ENCODE measurements at regions not wholly inside any gene's neighbourhood (a gene's known extent, or its start where the extent isn't known, plus 50 kb on each side); places are given as distances from the start of the nearest gene placed in this dataset.

- no peak for DNase-seq
- Histone ChIP-seq H3K4me1 (no peaks in the 10 kb centered on the region), H3K36me3 (no peaks in the 10 kb centered on the region), H3K9me3 (no peaks in the 10 kb centered on the region), H3K27me3 (no peaks in the 10 kb centered on the region), H3K4me3 (ENCODE audit: low read depth, low read length) (no peak overlapping the region)
- TF ChIP-seq, protein P1, sequence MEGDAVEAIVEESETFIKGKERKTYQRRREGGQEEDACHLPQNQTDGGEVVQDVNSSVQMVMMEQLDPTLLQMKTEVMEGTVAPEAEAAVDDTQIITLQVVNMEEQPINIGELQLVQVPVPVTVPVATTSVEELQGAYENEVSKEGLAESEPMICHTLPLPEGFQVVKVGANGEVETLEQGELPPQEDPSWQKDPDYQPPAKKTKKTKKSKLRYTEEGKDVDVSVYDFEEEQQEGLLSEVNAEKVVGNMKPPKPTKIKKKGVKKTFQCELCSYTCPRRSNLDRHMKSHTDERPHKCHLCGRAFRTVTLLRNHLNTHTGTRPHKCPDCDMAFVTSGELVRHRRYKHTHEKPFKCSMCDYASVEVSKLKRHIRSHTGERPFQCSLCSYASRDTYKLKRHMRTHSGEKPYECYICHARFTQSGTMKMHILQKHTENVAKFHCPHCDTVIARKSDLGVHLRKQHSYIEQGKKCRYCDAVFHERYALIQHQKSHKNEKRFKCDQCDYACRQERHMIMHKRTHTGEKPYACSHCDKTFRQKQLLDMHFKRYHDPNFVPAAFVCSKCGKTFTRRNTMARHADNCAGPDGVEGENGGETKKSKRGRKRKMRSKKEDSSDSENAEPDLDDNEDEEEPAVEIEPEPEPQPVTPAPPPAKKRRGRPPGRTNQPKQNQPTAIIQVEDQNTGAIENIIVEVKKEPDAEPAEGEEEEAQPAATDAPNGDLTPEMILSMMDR (IDR thresholded peaks at IDR 0.05; ENCODE audit: low read depth, low read length): no peak
Observed at GRCh38 chr1:48052923-48053291, 55.7 kb upstream of the TRABD2B start.

GRCh38 chr1:48051466-48052126 is 54.4 kb upstream of the TRABD2B start:
- no peaks in the 10 kb centered on the region for H3K9me3 ChIP-seq
- no peaks in the 10 kb centered on the region for H3K27me3 ChIP-seq
- no peaks in the 10 kb centered on the region for H3K36me3 ChIP-seq
- H3K4me1 ChIP-seq: no peaks in the 10 kb centered on the region
- DNase-seq: no peak
- TF ChIP-seq, protein P1 (IDR thresholded peaks at IDR 0.05; ENCODE audit: low read depth, low read length): no peak
- H3K4me3 ChIP-seq (ENCODE audit: low read depth, low read length): no peak overlapping the region

DNA sequence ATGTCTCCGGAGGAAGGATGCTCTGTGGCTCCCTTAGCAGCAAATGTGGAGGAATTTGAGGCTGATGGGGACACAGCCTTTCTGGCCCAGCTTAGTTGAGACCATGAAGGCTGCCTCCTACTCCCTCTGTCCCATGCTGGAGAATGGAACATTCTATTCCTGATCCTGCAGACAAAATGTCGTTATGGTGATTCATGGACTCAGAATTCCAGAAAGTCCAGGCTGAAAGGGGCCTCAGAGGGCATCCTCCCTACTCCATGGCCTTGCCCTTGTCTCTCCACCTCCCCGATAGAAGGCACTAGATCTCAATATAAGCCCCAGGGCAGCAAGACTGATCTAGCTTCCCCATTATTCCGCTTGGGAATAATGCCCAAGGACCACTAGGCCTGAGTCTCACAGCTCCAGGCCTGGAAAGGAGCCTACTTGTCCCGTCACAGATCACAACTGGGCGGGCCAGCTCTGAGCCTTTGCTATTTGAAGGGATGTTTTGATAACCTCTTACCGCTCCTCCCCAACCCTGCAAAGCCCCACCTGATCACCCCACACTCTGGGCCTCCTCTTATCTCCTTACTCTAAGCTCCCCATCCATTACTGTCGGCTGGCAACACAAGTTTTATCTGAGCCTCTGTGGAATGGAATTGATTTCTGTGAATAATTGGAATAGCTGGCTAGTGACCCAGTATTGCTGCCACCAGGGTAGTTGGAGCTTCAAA is 52.8 kb upstream of the TRABD2B start:
- H3K9me3 ChIP-seq: no peaks in the 10 kb centered on the region
- H3K4me1 ChIP-seq: no peaks in the 10 kb centered on the region
- no peak for DNase-seq
- no peaks in the 10 kb centered on the region for H3K36me3 ChIP-seq
- TF ChIP-seq, protein P1 (IDR thresholded peaks at IDR 0.05; ENCODE audit: low read depth, low read length): no peak
- H3K27me3 ChIP-seq: no peaks in the 10 kb centered on the region
- no peak overlapping the region for H3K4me3 ChIP-seq (ENCODE audit: low read depth, low read length)

GRCh38 chr1:48048980-48049379 is 51.8 kb upstream of the TRABD2B start:
- no peaks in the 10 kb centered on the region for H3K27me3 ChIP-seq
- no peaks in the 10 kb centered on the region for H3K36me3 ChIP-seq
- TF ChIP-seq, protein P1 (IDR thresholded peaks at IDR 0.05; ENCODE audit: low read depth, low read length): no peak
- H3K4me3 ChIP-seq (ENCODE audit: low read depth, low read length): no peak overlapping the region
- no peaks in the 10 kb centered on the region for H3K9me3 ChIP-seq
- no peaks in the 10 kb centered on the region for H3K4me1 ChIP-seq
- no peak for DNase-seq

GRCh38 chr1:48048064-48048463 is 50.9 kb upstream of the TRABD2B start:
- no peak overlapping the region for H3K4me3 ChIP-seq (ENCODE audit: low read depth, low read length)
- H3K9me3 ChIP-seq: no peaks in the 10 kb centered on the region
- no peaks in the 10 kb centered on the region for H3K36me3 ChIP-seq
- peak; percentile 30 for DNase-seq
- H3K27me3 ChIP-seq: no peaks in the 10 kb centered on the region
- H3K4me1 ChIP-seq: no peaks in the 10 kb centered on the region; the same call in 1 of the 2 replicates
- TF ChIP-seq, protein P1 (IDR thresholded peaks at IDR 0.05; ENCODE audit: low read depth, low read length): no peak

GRCh38 chr1:48047116-48047515 is 49.9 kb upstream of the TRABD2B start:
- Histone ChIP-seq H3K4me1 (no peaks in the 10 kb centered on the region; the same call in 1 of the 2 replicates), H3K27me3 (no peaks in the 10 kb centered on the region), H3K36me3 (no peaks in the 10 kb centered on the region), H3K4me3 (ENCODE audit: low read depth, low read length) (no peak overlapping the region), H3K9me3 (no peaks in the 10 kb centered on the region)
- TF ChIP-seq, protein P1 (IDR thresholded peaks at IDR 0.05; ENCODE audit: low read depth, low read length): no peak
- no peak for DNase-seq

All from BE2C (cell line).